ENCODE measurements at regions not wholly inside any gene's neighbourhood (a gene's known extent, or its start where the extent isn't known, plus 50 kb on each side); places are given as distances from the start of the nearest gene placed in this dataset.

GRCh38 chr15:39429898-39430357 lies 151.0 kb upstream of the THBS1 start:
- TF ChIP-seq EZH2 (IDR thresholded peaks at IDR 0.05; ENCODE audit: insufficient read depth, low read length) (no peak), CTCF (IDR thresholded peaks at IDR 0.05; ENCODE audit: insufficient read depth, low read depth, low read length) (no peak)
